Mesothelial cell of epicardium (in vitro differentiated cells): ENCODE measurements at regions not wholly inside any gene's neighbourhood (a gene's known extent, or its start where the extent isn't known, plus 50 kb on each side); places are given as distances from the start of the nearest gene placed in this dataset.

Experiments used
- DNase-seq, 2 experiments: peaks; one replicate each; pipeline ENCODE4 v3.0.0; 2021; ENCODE audit warnings: low spot score in 2 of 2; ENCODE audit not compliant: unreplicated experiment in 2 of 2
- H3K27ac Mint-ChIP-seq: 2 replicates; pipeline ENCODE4 v1.8.0; 2021; ENCODE audit warnings: mixed read lengths
- H3K27me3 Mint-ChIP-seq: 2 replicates; pipeline ENCODE4 v1.8.0; 2021; ENCODE audit warnings: low read depth, mixed read lengths
- H3K36me3 Mint-ChIP-seq: 2 replicates; pipeline ENCODE4 v1.8.0; 2021; ENCODE audit warnings: mixed read lengths
- H3K4me1 Mint-ChIP-seq: 2 replicates; pipeline ENCODE4 v1.8.0; 2021; ENCODE audit warnings: mixed read lengths
- H3K4me3 Mint-ChIP-seq: 2 replicates; pipeline ENCODE4 v1.8.0; 2021; ENCODE audit warnings: mild to moderate bottlenecking, moderate library complexity, mixed read lengths
- H3K9me3 Mint-ChIP-seq: 2 replicates; pipeline ENCODE4 v1.8.0; 2021; ENCODE audit warnings: mixed read lengths
- TF ChIP-seq, protein P1 (sequence below): fragments of 200-600 bp; sonication (generic); IDR thresholded peaks from one replicate; pipeline ENCODE4 v1.5.0; 2021; ENCODE audit warnings: antibody characterized with exemption; ENCODE audit not compliant: unreplicated experiment

DNA sequence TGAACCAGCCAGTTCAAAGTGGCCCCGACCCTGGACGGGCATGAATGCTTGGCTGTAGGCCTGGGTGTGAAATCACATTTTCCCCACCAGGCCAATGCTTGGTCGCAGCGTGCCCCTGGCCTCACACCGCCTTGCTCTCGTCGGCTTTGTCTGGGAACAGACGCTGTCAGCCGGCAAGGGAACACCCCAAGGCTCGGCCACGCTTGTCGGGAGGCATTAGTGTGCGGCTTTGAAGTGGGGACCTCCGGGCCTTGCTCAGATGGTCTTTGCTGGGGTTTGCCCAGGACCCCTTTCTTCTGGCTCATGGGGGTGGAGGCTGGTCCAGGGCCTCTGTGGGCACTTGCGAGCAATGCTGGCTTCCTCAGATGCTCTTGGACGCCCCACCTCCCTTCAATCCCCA, 79.1 kb downstream of the INHBB start:
- Mint-ChIP-seq H3K9me3 (no peaks in the 10 kb centered on the region), H3K4me3 (no peak overlapping the region), H3K36me3 (no peaks in the 10 kb centered on the region), H3K27me3 (peaks cover 80% of the 10 kb centered on the region), H3K4me1 (no peaks in the 10 kb centered on the region), H3K27ac (no peak overlapping the region)
- peak in 1 of 2 experiments; percentile 26 for DNase-seq
- TF ChIP-seq, protein P1, sequence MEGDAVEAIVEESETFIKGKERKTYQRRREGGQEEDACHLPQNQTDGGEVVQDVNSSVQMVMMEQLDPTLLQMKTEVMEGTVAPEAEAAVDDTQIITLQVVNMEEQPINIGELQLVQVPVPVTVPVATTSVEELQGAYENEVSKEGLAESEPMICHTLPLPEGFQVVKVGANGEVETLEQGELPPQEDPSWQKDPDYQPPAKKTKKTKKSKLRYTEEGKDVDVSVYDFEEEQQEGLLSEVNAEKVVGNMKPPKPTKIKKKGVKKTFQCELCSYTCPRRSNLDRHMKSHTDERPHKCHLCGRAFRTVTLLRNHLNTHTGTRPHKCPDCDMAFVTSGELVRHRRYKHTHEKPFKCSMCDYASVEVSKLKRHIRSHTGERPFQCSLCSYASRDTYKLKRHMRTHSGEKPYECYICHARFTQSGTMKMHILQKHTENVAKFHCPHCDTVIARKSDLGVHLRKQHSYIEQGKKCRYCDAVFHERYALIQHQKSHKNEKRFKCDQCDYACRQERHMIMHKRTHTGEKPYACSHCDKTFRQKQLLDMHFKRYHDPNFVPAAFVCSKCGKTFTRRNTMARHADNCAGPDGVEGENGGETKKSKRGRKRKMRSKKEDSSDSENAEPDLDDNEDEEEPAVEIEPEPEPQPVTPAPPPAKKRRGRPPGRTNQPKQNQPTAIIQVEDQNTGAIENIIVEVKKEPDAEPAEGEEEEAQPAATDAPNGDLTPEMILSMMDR, result no peak

DNA sequence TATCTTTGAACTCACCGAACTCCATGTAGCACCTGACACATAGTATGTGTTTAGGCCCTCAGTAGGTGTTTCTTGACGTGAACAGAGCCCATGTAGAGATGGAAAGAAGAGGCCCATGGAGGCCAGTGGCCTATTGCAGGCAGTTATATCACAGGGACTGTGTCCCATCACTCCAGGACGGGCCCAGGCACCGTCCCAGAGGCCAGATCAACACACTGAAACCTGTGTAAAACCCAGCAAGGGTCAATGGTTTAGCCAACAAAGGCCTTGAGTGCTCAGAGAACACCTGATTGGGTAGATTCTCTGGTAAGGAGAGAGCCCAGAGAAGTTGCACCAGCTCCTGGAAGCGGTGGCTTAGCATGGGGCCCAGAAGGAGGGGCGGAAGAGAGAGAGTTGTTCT, 82.8 kb downstream of the INHBB start:
- no peak overlapping the region for H3K4me3 Mint-ChIP-seq
- H3K36me3 Mint-ChIP-seq, result no peaks in the 10 kb centered on the region
- no peak overlapping the region for H3K27ac Mint-ChIP-seq
- TF ChIP-seq, protein P1, result no peak
- peaks cover 62% of the 10 kb centered on the region for H3K27me3 Mint-ChIP-seq
- DNase-seq, result no peak
- H3K9me3 Mint-ChIP-seq, result no peaks in the 10 kb centered on the region
- H3K4me1 Mint-ChIP-seq, result no peaks in the 10 kb centered on the region

DNA sequence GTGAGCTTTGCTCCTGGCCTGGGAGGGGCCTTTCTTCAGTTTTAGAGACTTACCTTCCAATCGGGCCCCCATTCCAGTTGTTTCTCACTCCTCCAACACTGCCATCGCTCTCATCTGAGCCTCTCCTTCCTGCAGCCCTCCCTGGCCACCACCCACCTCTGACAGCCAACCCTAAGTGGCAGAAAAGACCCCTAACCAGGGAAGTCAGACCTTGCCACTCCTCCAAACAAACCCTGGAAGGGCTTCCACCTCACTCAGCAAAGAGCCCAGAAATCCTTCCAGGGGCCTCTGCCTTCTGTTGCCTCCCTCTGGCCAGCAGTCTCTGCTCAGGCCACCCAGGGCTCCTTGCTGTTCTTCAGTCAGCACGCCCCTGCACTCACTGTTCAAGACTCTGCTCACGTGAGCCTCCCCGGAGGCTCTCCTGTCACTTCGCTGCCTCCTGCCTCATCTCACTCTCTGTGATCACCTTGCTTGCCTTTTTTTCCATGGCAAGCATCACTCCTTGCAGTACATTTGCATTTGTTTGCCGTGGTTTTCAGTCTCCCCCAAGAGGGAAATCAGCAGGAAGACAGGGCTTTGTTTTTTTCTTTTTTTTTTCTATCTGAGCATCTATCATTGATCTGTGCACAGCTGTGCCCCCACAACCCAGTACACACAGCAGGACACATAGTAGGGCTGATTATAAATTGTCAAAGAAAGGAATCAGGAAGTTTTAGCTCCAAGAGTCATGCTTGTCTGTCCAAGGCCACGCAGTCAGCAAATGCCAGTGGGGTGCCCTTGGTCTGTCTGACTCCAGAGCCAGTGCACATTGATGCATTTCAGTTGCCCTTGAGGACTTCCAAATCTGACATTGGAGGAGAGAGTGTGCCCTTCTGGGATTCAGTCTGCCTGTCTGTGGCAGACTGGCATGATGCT, 83.9 kb downstream of the INHBB start:
- H3K27ac Mint-ChIP-seq, result no peak overlapping the region
- peak in 1 of 2 experiments; percentile 35 for DNase-seq
- H3K9me3 Mint-ChIP-seq, result no peaks in the 10 kb centered on the region
- H3K36me3 Mint-ChIP-seq, result no peaks in the 10 kb centered on the region
- TF ChIP-seq, protein P1, result no peak
- H3K4me3 Mint-ChIP-seq, result no peak overlapping the region
- H3K27me3 Mint-ChIP-seq, result peaks cover 57% of the 10 kb centered on the region
- H3K4me1 Mint-ChIP-seq, result no peaks in the 10 kb centered on the region

DNA sequence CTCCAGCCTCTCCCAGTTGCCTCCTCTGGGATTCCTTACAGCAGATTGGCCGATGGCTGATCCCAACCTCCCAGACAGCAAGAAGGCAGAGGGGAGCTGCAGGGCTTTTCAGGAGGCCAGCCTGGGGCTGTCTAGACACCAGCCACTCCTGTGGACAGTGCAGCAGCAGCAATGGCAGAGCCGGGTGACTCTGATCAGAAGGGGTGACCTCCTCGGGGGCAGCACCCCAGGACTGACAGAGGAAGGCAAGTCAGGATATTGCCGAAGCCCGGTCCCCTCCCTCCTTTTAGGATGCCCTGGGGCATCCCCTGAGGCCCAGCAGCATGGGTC, 84.5 kb downstream of the INHBB start:
- no peaks in the 10 kb centered on the region for H3K9me3 Mint-ChIP-seq
- H3K27ac Mint-ChIP-seq, result no peak overlapping the region
- TF ChIP-seq, protein P1, result no peak
- H3K4me3 Mint-ChIP-seq, result no peak overlapping the region
- no peaks in the 10 kb centered on the region for H3K36me3 Mint-ChIP-seq
- no peaks in the 10 kb centered on the region for H3K4me1 Mint-ChIP-seq
- DNase-seq, result no peak
- peaks cover 59% of the 10 kb centered on the region for H3K27me3 Mint-ChIP-seq

DNA sequence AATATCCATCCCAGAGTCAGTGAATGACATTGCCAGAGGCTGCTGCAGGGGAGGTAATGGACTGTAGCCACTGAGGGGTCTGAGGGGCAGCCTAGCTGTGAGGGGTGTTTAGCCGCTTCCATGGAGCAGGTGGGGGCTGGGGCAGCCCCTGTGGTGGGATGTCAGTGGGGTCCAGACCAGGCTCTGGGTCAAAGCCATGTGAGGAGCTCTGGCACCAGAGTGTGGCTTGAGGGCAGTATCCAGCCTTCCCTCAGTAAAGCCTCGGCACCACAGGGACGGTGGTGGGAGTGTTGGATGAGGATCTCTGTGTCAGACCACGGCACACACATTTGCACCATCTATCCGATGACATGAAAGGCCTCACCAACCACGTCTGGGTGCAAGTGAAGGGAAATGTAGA, 85.0 kb downstream of the INHBB start:
- Mint-ChIP-seq H3K36me3 (no peaks in the 10 kb centered on the region), H3K4me3 (no peak overlapping the region), H3K27ac (no peak overlapping the region), H3K9me3 (no peaks in the 10 kb centered on the region), H3K27me3 (peaks cover 55% of the 10 kb centered on the region), H3K4me1 (no peaks in the 10 kb centered on the region)
- DNase-seq, result no peak
- TF ChIP-seq, protein P1, result no peak
